Stimulated activated CD4-positive, alpha-beta T cell treated with anti-CD3 and anti-CD28 coated beads, TNF-alpha, amount 100 ng/mL, for 24 hours (primary cell): ENCODE measurements at regions not wholly inside any gene's neighbourhood (a gene's known extent, or its start where the extent isn't known, plus 50 kb on each side); places are given as distances from the start of the nearest gene placed in this dataset.

Experiments used
- DNase-seq, 3 experiments: peaks; one replicate each; pipeline ENCODE4 v3.0.0-alpha.2; 2020; ENCODE audit warnings: low read depth in 3 of 3

DNA sequence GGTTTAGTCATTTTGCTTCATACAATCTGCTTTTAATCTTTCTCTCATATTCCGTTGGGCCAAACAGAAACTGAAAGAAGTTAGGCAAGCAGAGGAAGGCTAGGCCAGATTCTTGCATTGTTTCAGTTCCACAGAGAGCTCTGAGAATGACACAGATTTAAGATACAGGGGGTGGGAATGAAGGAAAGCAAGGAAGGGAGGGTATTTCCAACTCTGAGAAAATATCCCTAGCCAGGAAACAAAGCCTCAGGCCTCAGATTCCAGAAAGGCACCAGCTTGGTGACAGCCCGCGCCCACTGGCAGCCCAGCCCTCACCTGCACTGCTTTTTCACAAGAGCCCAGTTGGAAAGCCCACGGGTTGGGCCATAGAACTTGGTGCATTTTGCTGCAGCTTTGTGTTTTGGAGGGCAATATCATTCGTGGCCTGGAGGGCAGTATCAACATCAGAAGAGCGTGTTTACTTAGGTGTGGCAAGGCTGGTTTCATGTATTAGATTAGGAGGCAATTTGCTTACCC, 63.5 kb downstream of the ENC1 start:
- no peak for DNase-seq

- DNase-seq, result no peak
These were observed 64.6 kb downstream of the ENC1 start for GRCh38 chr5:74575741-74576538.

DNA sequence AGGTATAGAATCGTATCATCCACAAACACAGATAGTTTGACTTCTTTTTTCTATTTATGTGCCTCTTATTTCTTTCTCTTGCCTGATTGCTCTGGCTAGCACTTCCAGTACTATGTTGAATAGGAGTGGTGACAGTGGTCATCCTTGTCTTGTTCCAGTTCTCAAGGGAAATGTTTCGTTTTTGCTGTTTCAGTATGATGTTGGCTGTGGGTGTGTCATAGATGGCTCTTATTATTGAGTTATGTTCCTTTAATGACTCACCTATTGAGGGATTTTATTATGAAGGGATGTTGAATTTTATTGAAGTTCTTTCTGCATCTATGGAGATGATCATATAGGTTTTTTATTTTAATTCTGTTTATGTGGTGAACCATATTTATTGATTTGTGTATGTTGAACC, 70.3 kb downstream of the ENC1 start:
- DNase-seq, result no peak

DNA sequence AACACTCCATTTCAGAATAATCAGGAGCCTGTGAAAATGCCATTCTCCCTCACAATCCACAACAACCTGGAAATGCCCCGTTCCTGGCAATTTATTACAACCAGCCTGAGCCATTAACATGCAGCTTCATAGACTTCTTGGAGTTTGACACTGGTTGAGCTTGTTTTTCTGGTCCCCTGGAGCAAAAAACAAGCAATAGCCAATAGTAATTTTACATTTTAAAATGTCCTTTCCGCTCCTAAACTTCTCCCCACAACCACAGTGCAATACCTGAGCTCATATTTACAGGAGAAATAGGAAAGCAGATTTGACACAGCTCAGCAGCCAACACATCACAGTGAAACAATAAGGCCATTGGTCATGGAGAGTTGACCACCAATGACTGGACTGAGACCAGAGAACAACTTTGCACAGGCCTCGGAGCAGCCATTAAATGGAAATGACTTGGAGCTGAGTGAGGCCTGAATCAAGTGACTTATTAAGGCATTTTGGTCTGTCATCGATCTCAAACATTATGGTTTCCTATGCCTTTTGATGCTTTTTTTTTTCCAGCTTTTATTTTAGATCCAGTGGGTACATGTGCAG, 73.0 kb downstream of the ENC1 start:
- no peak for DNase-seq

DNA sequence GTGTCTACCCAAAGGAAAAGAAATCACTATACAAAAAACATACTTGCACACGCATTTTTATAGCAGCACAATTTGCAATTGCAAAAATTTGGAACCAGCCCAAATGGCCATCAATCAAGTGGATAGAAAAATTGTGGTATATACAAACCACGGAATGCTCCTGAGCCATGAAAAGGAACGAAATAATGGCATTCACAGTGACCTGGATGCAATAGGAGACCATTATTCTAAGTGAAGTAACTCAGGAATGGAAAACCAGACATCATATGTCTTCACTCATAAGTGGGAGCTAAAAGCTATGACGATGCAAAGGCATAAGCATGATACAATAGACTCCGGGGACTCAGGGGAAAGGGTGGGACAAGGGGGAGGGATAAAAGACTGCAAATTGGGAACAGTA, 78.4 kb downstream of the ENC1 start:
- DNase-seq, result no peak

DNA sequence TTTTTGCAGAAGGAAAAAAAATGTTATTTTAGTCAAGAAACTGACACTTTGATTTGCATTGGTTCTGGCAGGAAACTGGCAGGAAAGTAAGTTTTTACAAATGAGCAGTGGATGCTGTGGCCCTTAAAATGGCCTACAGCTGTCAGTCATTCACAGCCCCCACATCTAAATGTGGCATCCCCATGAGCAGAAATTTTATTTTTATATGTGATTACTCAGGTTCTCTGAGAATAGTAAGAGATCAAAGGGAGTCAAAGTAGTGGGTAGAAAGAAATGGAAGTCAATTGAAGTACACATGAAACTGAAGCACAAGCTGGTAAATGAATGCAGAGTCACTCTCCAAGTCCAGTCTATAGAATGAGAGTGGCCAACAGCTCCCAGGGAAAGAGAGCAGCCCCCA, 80.3 kb downstream of the ENC1 start:
- DNase-seq, result no peak

DNA sequence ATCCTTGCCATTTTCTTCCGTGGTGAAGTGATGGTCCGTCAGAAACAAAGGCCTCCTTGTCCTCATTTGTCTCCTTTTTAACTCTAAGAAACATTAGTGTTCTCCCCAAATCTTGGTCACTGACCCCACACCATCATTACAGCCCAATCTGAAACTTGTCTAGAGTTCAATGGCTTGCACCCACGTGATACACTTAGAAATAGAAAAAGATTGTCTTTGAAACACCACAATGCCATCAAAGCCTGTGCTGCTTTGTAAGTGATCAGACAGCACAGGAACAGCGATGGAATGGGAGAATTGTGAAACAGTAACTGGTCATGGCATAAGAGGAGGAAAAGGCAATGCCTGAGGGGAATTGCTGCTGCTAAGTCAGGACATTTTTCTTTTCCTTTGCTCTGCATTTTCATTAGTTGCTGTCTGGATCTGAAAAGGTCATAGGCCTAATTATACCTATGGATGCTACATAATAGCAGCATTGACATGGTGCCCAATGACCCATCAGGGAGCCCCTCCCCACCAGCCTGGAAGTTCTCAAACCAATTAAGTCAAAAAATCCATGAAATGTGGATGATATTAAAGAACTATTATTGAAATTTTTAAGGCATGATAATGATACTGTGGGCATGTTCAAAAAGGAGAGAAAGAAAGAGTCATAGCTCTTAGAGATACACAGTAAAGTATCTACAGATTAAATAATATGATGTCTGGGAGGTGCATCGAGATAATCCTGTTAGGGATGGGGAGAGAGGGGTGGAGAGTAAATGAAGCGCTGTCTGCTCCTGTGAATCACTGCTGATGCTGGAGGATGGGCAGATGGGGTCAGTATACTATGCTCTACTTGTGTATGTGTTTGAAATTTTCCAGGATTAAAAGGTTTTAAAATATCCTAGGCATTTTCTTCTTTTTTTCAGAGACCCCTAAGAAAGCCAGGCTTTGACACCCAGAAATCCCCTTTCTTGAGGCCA, 83.6 kb downstream of the ENC1 start:
- DNase-seq, result no peak

DNA sequence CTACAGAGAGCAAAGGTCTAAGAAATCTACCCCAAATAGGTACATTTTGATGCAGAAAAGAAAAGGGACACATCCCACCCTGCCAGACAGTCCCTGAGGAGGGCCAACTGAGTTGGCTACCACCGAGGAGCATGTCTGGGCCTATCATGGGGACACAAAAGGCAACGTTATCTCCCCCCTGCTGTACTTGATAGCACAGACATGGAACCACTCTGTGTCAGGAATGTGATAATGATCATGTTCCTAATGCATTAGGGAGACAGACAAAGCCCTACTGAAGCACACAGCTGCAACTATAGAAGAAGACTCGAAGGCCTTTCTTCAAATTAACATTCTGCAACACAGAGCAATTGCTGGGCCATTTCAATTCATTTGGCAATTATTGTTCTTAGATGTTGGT, 84.5 kb downstream of the ENC1 start:
- no peak for DNase-seq

DNA sequence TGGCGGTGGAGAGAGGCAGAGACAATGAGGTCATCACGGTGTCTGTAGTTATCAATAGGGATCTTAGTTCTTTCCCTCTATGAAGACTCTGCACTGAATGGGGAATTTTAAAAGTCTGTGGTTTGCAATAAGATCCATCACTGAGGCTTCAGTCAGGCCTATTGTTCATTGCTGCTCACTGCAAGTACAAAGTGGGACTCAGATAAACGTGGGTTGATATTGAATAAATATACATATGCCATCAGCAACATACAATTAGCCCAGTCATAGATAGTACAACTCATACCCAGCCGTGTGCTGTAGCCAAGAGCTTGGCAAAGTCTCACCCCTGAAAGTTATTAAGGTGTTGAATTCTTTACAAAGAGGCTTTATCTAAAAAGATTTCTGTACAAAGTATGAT, 88.4 kb downstream of the ENC1 start:
- no peak for DNase-seq

GRCh38 chr5:74550927-74551326, 89.6 kb downstream of the ENC1 start:
- no peak for DNase-seq

DNA sequence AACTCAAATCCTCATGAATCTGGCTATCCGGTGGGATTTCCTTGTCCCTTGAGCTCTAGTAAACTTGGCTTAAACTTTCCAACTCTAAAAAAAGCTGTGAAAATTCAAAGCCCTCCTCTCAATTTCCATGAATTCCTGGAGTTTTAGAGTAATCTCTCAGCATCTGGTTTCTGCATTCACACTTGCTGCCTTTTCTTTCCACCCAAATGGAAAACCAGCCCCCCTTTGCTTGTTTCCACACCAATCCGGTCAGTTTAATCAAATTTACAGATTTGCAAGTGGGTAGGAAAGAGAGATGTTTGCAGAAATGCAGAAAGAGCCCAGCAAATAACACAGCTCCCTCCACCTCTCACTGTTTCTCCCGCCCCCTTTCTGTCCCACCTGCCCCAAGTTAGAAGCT, 91.1 kb downstream of the ENC1 start:
- DNase-seq, result no peak

GRCh38 chr5:74546796-74547195, 93.7 kb downstream of the ENC1 start:
- DNase-seq, result no peak

- DNase-seq, result no peak
These were observed 95.7 kb downstream of the ENC1 start for GRCh38 chr5:74544811-74545210.

- DNase-seq, result no peak
These were observed 97.1 kb downstream of the ENC1 start for GRCh38 chr5:74543162-74543995.

DNA sequence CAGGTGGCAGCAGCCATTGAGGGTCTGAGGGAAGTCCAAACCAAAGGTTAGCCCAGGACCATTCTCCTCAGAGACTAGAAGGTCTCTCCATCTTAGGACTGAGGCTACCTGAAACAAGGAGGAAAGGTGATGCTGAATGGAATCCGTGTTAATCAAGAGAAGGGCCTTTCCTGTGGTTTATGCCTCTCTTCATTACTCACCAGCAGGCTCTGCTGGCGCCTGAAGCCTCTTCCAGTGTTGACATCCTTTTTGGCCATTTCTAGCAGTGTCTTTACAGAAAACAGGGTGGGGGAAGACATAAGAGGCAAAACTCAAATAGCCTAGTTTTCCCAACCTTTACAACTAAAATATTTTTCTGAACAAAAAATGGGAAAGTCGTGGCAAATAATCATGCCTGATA, 98.0 kb downstream of the ENC1 start:
- DNase-seq, result no peak

DNA sequence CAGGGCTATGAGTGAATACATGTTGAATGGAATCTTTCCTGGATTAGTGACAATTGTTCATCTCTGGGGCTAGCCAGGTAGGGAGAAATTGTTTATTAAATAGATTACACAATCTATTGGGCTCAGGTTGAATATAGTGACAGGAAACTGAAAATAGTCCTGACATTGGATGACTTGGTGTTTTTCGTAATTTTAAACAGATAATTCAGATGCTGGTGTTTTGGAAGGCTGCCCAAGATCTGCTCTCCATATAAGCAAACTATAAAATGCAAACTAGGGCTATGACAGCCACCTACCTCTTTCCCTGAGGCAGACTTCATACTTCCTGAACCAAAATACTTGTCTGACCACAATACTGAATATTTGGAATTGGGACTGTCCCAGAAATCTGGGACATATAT, 99.1 kb downstream of the ENC1 start:
- no peak for DNase-seq

GRCh38 chr5:74540622-74541021, 99.9 kb downstream of the ENC1 start:
- DNase-seq, result no peak

GRCh38 chr5:74539986-74540385, 100.5 kb downstream of the ENC1 start:
- DNase-seq, result no peak

GRCh38 chr5:74538206-74538661, 102.3 kb downstream of the ENC1 start:
- DNase-seq, result no peak

DNA sequence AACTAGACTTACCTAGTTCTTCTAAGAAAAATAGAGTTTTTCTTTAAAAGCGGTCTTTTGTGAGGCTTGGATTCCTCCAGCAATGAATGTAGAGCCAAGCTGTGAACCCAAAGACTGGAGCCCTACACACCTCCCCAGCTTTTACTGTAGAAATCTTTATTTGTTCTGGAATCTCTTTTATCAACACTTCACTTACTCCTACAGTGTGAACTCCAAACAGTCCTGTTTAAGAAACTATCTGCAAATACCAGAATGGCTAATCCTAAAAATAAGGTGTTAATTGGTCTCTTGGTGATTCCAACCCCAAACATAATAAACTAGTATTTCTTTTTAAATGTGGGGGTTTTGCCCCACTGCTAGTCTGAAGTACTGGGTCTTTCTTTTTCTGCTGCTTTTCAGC, 103.9 kb downstream of the ENC1 start:
- no peak for DNase-seq

DNA sequence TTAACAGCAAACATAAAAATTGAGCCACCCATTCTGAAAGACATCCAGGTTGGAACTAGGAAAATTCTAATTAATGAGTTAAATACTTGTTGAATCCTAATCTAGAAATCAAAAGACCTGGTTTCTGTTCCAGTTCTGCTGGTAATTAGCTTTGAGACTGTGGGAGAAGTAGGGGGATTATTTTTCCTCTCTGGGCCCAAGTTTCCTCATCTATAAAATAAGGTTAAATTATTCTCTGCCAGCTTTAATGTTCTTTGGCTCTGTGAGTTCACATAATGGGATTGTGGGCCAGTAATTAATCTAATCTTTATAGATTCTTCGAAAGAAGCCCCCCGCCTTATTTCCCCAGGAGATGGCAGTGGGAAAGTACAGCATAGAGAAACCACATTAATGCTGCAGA, 104.6 kb downstream of the ENC1 start:
- DNase-seq, result no peak
